Fibroblast of lung (primary cell): ENCODE measurements at regions not wholly inside any gene's neighbourhood (a gene's known extent, or its start where the extent isn't known, plus 50 kb on each side); places are given as distances from the start of the nearest gene placed in this dataset.

ENCODE experiments used
- DNase-seq, 2 donors: peaks; one replicate each; pipeline versions ENCODE4 v3.0.0 to v3.0.0-alpha.2; 2010; ENCODE audit warnings: low read depth in 2 of 2
- H2AFZ ChIP-seq: 2 replicates; pipeline ENCODE4 v1.5.1; 2012; ENCODE audit warnings: low read length, control low read depth, inconsistent platforms
- H3K27ac ChIP-seq: 2 replicates; pipeline ENCODE4 v1.5.1; 2011; ENCODE audit warnings: low read length, control low read depth; ENCODE audit not compliant: insufficient read depth
- H3K27me3 ChIP-seq: 2 replicates; pipeline ENCODE4 v1.5.1; 2011; ENCODE audit warnings: mild to moderate bottlenecking, low read length; ENCODE audit not compliant: control insufficient read depth, insufficient read depth
- H3K36me3 ChIP-seq: 2 replicates; pipeline ENCODE4 v1.5.1; 2011; ENCODE audit warnings: low read length; ENCODE audit not compliant: control insufficient read depth, insufficient read depth
- H3K4me1 ChIP-seq: 2 replicates; pipeline ENCODE4 v1.5.1; 2011; ENCODE audit warnings: low read length; ENCODE audit not compliant: control insufficient read depth, insufficient read depth; ENCODE audit errors: extremely low read depth
- H3K4me2 ChIP-seq: 2 replicates; pipeline ENCODE4 v1.5.1; 2011; ENCODE audit warnings: low read length, control low read depth; ENCODE audit not compliant: insufficient read depth; ENCODE audit errors: extremely low read depth
- H3K4me3 ChIP-seq, 4 experiments: fragments of 200-600 bp in 1 of 4; sonication (generic) in 1 of 4; replicated peaks in 1 of 4; 2 replicates each; pipeline ENCODE4 v1.5.1; 2011 to 2016; ENCODE audit warnings: low read length in 4 of 4, low read depth in 3 of 4, mild to moderate bottlenecking in 3 of 4, control low read depth in 2 of 4, inconsistent platforms in 1 of 4, mixed read lengths in 1 of 4; ENCODE audit not compliant: insufficient read depth in 1 of 4; ENCODE audit errors: control extremely low read depth in 1 of 4
- H3K79me2 ChIP-seq: 2 replicates; pipeline ENCODE4 v1.5.1; 2012; ENCODE audit warnings: mild to moderate bottlenecking, low read length, inconsistent platforms; ENCODE audit not compliant: control insufficient read depth, insufficient read depth
- H3K9ac ChIP-seq: 2 replicates; pipeline ENCODE4 v1.5.1; 2011; ENCODE audit warnings: mild to moderate bottlenecking, low read length, control low read depth; ENCODE audit not compliant: insufficient read depth
- H3K9me3 ChIP-seq: 2 replicates; pipeline ENCODE4 v1.5.1; 2012; ENCODE audit warnings: low read depth, low read length; ENCODE audit not compliant: control insufficient read depth, insufficient read depth
- H4K20me1 ChIP-seq: 2 replicates; pipeline ENCODE4 v1.5.1; 2011; ENCODE audit warnings: low read length; ENCODE audit not compliant: control insufficient read depth, insufficient read depth; ENCODE audit errors: extremely low read depth
- EZH2 ChIP-seq: IDR thresholded peaks from 2 replicates; pipeline ENCODE4 v1.5.1; 2012; ENCODE audit warnings: low read length, control low read depth, mild to moderate bottlenecking; ENCODE audit errors: missing control alignments
- TF ChIP-seq, protein P1 (sequence below), 2 donors: IDR thresholded peaks in 1 of 2; conservative IDR thresholded peaks in 1 of 2; 1 replicate in 1 of 2; 2 replicates in 1 of 2; pipeline ENCODE4 v1.5.1; 2011 to 2012; ENCODE audit warnings: low read length in 2 of 2, control low read depth in 1 of 2, inconsistent platforms in 1 of 2, low read depth in 1 of 2, mild to moderate bottlenecking in 1 of 2

DNA sequence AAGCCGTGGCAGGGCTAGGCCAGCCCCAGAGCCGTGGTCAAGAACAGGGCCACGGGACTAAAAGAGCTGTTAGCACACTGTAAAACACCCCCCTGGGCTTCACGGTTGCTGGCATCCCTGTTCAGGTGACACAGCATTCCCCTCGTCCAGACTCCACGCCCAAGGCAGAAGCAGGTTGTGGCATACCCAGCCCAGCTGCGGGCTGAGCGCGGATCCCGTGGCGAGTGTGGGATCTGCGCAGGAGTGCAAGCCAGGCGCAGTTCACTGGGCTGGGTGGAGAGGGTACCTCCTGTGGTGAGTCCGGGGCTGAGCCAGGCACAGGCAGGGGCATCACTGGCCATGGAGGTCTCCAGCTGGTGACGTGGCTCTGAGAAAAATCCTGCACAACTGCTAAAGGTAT lies 199.1 kb downstream of the FZD1 start:
- no peak for TF ChIP-seq EZH2
- TF ChIP-seq, protein P1, sequence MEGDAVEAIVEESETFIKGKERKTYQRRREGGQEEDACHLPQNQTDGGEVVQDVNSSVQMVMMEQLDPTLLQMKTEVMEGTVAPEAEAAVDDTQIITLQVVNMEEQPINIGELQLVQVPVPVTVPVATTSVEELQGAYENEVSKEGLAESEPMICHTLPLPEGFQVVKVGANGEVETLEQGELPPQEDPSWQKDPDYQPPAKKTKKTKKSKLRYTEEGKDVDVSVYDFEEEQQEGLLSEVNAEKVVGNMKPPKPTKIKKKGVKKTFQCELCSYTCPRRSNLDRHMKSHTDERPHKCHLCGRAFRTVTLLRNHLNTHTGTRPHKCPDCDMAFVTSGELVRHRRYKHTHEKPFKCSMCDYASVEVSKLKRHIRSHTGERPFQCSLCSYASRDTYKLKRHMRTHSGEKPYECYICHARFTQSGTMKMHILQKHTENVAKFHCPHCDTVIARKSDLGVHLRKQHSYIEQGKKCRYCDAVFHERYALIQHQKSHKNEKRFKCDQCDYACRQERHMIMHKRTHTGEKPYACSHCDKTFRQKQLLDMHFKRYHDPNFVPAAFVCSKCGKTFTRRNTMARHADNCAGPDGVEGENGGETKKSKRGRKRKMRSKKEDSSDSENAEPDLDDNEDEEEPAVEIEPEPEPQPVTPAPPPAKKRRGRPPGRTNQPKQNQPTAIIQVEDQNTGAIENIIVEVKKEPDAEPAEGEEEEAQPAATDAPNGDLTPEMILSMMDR (conservative IDR thresholded peaks at IDR 0.05 in 1 of 2, IDR thresholded peaks at IDR 0.05 in 1 of 2; ENCODE audit: low read depth in 1 of 2, low read length in 2 of 2) = no peak
- no peaks in the 10 kb centered on the region for H3K27me3 ChIP-seq
- H3K4me2 ChIP-seq = no peak overlapping the region
- H3K9ac ChIP-seq = no peak overlapping the region
- H3K79me2 ChIP-seq = no peaks in the 10 kb centered on the region
- DNase-seq = no peak
- H3K4me3 ChIP-seq = no peak overlapping the region
- H3K36me3 ChIP-seq = no peaks in the 10 kb centered on the region
- no peak overlapping the region for H2AFZ ChIP-seq
- H3K9me3 ChIP-seq = no peaks in the 10 kb centered on the region
- no peaks in the 10 kb centered on the region for H3K4me1 ChIP-seq
- no peak overlapping the region for H3K27ac ChIP-seq
- H4K20me1 ChIP-seq = no peaks in the 10 kb centered on the region

DNA sequence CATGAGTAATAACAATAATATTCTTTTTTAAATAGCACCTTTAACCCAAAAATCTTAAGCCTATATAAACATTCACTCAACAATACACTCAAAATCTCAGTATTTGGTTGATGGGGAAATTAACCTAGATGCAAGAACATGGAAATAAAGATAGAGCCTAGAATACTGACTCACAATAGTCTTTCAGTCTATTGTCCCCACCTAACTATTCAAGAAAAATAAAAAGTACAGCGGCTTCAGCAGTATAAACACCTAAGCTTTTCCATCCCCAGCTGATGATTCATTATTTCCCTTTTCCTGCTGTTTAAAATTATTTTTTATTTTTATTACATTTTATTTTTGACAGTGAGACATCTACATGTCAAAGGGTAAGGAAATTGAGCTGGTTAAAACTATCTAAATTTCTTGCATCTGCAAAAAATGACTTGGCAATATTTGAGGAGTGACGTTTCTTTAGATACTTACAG lies 201.4 kb downstream of the FZD1 start:
- no peak overlapping the region for H3K27ac ChIP-seq
- H3K27me3 ChIP-seq = no peaks in the 10 kb centered on the region
- no peak overlapping the region for H2AFZ ChIP-seq
- H4K20me1 ChIP-seq = no peaks in the 10 kb centered on the region
- no peaks in the 10 kb centered on the region for H3K4me1 ChIP-seq
- H3K9ac ChIP-seq = no peak overlapping the region
- no peak overlapping the region for H3K4me3 ChIP-seq
- H3K36me3 ChIP-seq = no peaks in the 10 kb centered on the region
- H3K9me3 ChIP-seq = no peaks in the 10 kb centered on the region
- H3K79me2 ChIP-seq = no peaks in the 10 kb centered on the region
- TF ChIP-seq, protein P1 (conservative IDR thresholded peaks at IDR 0.05 in 1 of 2, IDR thresholded peaks at IDR 0.05 in 1 of 2; ENCODE audit: low read depth in 1 of 2, low read length in 2 of 2) = no peak
- TF ChIP-seq EZH2 = no peak
- H3K4me2 ChIP-seq = no peak overlapping the region
- DNase-seq = peak; percentile 24 to 45

DNA sequence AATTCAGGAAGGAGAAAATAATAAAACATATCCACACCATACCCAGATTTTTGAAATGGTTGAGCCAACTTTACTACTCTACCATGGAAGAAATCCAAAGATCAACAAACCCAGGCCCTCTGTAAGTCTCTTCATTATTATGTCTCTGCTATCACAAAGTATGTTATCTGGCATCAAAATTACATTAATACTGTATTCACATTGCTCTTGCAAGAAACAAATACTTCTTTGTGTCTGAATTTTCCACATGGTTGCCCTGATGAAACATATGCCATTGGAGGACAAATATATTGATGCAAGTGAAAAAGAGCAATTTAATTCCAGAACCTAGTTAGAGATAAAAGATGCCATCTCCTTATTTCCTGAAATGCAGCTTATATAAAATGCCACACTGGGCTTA lies 204.0 kb downstream of the FZD1 start:
- Histone ChIP-seq H3K36me3 (no peaks in the 10 kb centered on the region), H3K4me2 (no peak overlapping the region), H3K27me3 (no peaks in the 10 kb centered on the region), H3K9ac (no peak overlapping the region), H3K9me3 (no peaks in the 10 kb centered on the region), H3K27ac (no peak overlapping the region), H2AFZ (no peak overlapping the region), H3K79me2 (no peaks in the 10 kb centered on the region), H3K4me3 (no peak overlapping the region), H3K4me1 (no peaks in the 10 kb centered on the region), H4K20me1 (no peaks in the 10 kb centered on the region)
- DNase-seq = peak in 1 of 2 donors; percentile 17
- no peak for TF ChIP-seq EZH2
- TF ChIP-seq, protein P1 (conservative IDR thresholded peaks at IDR 0.05 in 1 of 2, IDR thresholded peaks at IDR 0.05 in 1 of 2; ENCODE audit: low read depth in 1 of 2, low read length in 2 of 2) = no peak
